Glutamatergic neuron (in vitro differentiated cells): ENCODE measurements at regions not wholly inside any gene's neighbourhood (a gene's known extent, or its start where the extent isn't known, plus 50 kb on each side); places are given as distances from the start of the nearest gene placed in this dataset.

Experiments used
- DNase-seq: peaks from one replicate; pipeline ENCODE4 v3.0.0; 2022
- H3K27ac Mint-ChIP-seq: one replicate; pipeline ENCODE4 v1.8.0; 2020; ENCODE audit warnings: mild to moderate bottlenecking, mixed read lengths, inconsistent platforms; ENCODE audit not compliant: unreplicated experiment
- H3K27me3 Mint-ChIP-seq: one replicate; pipeline ENCODE4 v1.8.0; 2020; ENCODE audit warnings: mild to moderate bottlenecking, moderate library complexity, mixed read lengths, inconsistent platforms; ENCODE audit not compliant: unreplicated experiment
- H3K36me3 Mint-ChIP-seq: one replicate; pipeline ENCODE4 v1.8.0; 2020; ENCODE audit warnings: mild to moderate bottlenecking, mixed read lengths, inconsistent platforms; ENCODE audit not compliant: unreplicated experiment
- H3K4me1 Mint-ChIP-seq: one replicate; pipeline ENCODE4 v1.8.0; 2020; ENCODE audit warnings: mild to moderate bottlenecking, low read depth, mixed read lengths, inconsistent platforms; ENCODE audit not compliant: unreplicated experiment
- H3K4me3 Mint-ChIP-seq: one replicate; pipeline ENCODE4 v1.8.0; 2020; ENCODE audit warnings: mild to moderate bottlenecking, mixed read lengths, inconsistent platforms; ENCODE audit not compliant: unreplicated experiment
- H3K9me3 Mint-ChIP-seq: one replicate; pipeline ENCODE4 v1.8.0; 2020; ENCODE audit warnings: mild to moderate bottlenecking, moderate library complexity, mixed read lengths, inconsistent platforms; ENCODE audit not compliant: unreplicated experiment
- CTCF ChIP-seq: fragments of 200-600 bp; sonication (generic); IDR thresholded peaks from one replicate; pipeline ENCODE4 v1.5.0; 2021; ENCODE audit not compliant: partially characterized antibody, unreplicated experiment

- no peak for DNase-seq
- H3K36me3 Mint-ChIP-seq, result peaks cover 13% of the 10 kb centered on the region
- H3K27ac Mint-ChIP-seq, result no peak overlapping the region
- H3K9me3 Mint-ChIP-seq, result peaks cover 4% of the 10 kb centered on the region
- peaks cover 5% of the 10 kb centered on the region for H3K4me1 Mint-ChIP-seq
- H3K4me3 Mint-ChIP-seq, result no peak overlapping the region
- H3K27me3 Mint-ChIP-seq, result no peaks in the 10 kb centered on the region
- no peak for TF ChIP-seq CTCF
These were observed 54.6 kb downstream of the RIN2 start for GRCh38 chr20:19812696-19813095.

DNA sequence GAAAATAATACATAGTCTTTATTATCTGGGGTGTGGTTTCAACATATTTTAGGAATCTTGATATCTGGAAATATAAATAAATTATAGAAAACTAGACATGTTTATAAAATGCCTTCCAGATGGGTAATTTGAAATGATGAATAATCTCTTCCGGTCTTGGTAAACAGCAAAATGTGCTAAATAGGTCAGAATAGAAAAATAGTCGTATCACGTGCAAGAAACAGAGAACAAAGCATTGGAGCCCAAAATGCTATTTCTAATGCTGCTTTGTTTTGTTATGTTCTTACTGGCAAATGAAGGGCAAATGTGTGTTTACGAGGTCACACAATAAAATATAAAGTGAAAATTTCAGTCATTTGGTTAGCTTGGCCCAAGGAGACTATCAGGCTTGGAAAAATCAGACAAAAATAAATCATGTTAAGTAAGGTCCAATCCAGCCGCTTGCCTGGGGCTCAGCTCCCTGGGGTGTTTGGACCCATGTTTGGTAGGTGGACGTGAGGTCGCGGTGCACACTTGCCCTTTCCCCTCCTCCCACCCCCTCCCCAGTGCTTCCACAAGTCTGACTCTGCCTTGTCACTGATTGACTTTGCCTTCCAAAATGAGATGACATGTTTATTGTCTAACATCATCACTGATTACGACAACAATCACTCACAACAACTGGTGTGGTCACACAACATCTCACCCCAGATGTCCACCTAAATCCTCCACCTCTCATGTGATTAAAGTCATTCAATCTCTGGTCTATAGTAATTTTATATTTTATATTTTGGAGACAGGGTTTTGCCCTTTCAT, 56.0 kb downstream of the RIN2 start:
- Mint-ChIP-seq H3K4me3 (no peak overlapping the region), H3K9me3 (peaks cover 3% of the 10 kb centered on the region), H3K4me1 (peaks cover 5% of the 10 kb centered on the region), H3K36me3 (peaks cover 16% of the 10 kb centered on the region), H3K27ac (no peak overlapping the region), H3K27me3 (no peaks in the 10 kb centered on the region)
- DNase-seq, result no peak
- no peak for TF ChIP-seq CTCF

DNA sequence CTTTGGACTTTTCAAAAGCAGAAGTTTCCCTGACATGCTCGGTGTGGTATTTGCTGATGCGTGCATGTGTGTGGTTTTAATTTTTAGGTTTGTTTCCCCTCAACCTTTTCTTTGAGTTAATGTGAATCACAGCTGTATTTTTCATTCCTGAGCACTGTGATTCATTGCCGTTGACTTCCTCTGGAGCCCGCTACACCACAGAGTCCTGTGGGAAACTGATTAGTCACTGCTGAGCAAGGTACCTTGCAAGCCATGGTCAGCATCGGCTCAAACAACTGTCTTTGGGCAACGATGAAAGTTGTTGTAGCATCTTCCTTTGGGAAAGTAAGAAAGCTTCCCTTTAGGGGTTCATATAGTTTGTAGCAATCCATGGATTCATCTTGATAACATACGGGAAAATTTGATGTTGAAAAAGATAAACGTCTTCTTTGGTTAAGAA, 57.5 kb downstream of the RIN2 start:
- H3K4me1 Mint-ChIP-seq, result peaks cover 8% of the 10 kb centered on the region
- no peak overlapping the region for H3K4me3 Mint-ChIP-seq
- H3K27ac Mint-ChIP-seq, result no peak overlapping the region
- TF ChIP-seq CTCF, result no peak
- no peak for DNase-seq
- peaks cover 2% of the 10 kb centered on the region for H3K9me3 Mint-ChIP-seq
- peaks cover 11% of the 10 kb centered on the region for H3K36me3 Mint-ChIP-seq
- no peaks in the 10 kb centered on the region for H3K27me3 Mint-ChIP-seq

DNA sequence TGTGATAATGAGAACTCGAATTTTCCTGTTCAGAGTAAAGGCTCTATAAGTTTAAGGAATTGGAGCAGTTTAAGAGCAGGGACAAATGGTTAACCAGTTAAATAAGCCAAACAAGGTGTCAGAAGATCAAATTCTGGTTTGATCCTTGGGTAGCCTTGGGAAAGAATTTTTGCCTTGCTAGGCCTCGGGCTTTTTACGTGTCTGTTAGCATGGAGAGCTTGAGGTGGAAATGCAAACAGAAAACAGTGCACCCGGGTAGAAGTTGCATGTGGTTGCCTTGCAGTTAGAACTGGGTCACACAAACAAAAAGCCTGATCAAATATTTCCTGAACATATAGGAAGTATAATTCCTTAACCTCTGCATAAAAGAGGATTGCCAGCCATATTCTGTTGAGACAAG, 58.3 kb downstream of the RIN2 start:
- no peak overlapping the region for H3K4me3 Mint-ChIP-seq
- no peaks in the 10 kb centered on the region for H3K9me3 Mint-ChIP-seq
- no peak overlapping the region for H3K27ac Mint-ChIP-seq
- peaks cover under 1% of the 10 kb centered on the region for H3K27me3 Mint-ChIP-seq
- H3K36me3 Mint-ChIP-seq, result peaks cover 6% of the 10 kb centered on the region
- peaks cover 16% of the 10 kb centered on the region for H3K4me1 Mint-ChIP-seq
- no peak for DNase-seq
- no peak for TF ChIP-seq CTCF

DNA sequence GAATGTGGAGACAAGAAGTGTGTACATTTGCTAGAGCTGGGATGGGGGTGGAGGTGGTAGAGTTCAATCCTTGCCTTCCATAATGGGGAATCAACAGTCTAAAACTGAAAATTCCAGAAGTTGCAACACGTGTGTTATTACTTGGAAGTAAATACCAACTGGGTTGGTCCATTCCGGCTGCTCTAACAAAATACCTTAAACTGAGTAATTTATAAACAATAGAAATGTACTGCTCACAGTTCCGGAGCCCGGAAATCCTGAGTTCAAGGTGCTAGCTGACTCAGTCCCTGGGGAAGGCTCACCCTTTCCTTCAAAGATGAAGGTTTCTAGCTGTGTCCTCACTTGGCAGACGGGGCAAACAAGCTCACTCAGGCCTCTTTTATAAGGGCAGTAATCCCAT, 59.0 kb downstream of the RIN2 start:
- Mint-ChIP-seq H3K27ac (no peak overlapping the region), H3K27me3 (peaks cover 2% of the 10 kb centered on the region), H3K9me3 (no peaks in the 10 kb centered on the region), H3K4me3 (no peak overlapping the region), H3K36me3 (peaks cover 6% of the 10 kb centered on the region), H3K4me1 (peaks cover 20% of the 10 kb centered on the region)
- DNase-seq, result no peak
- TF ChIP-seq CTCF, result no peak
